Tibial artery (tissue), 4 donors: ENCODE measurements at regions not wholly inside any gene's neighbourhood (a gene's known extent, or its start where the extent isn't known, plus 50 kb on each side); places are given as distances from the start of the nearest gene placed in this dataset.
"Not testable (repeated sequence)": the region's sequence is repeated elsewhere in the genome, so short reads cannot be mapped to it uniquely, and the experiment has no call there.

Experiments used
- DNase-seq, 2 donors: peaks; one replicate each; pipeline ENCODE4 v3.0.0-alpha.2; 2019
- H3K27ac ChIP-seq, 2 donors: fragments of 200-600 bp; sonication (generic) in 1 of 2; 1 replicate in 1 of 2; 2 replicates in 1 of 2; pipeline ENCODE4 v1.5.1; 2018 to 2019; ENCODE audit warnings: mild to moderate bottlenecking in 1 of 2
- H3K27me3 ChIP-seq, 2 donors: fragments of 200-600 bp; sonication (generic) in 1 of 2; one replicate each; pipeline versions ENCODE4 v1.5.1 to v1.6.0; 2016 to 2019
- H3K36me3 ChIP-seq, 3 donors: fragments of 200-600 bp; sonication (generic) in 2 of 3; one replicate each; pipeline ENCODE4 v1.5.1; 2016 to 2019; ENCODE audit warnings: mild to moderate bottlenecking in 2 of 3
- H3K4me1 ChIP-seq, 4 donors: fragments of 200-600 bp; sonication (generic) in 2 of 4; 1 replicate in 3 of 4; 2 replicates in 1 of 4; pipeline ENCODE4 v1.5.1; 2016 to 2019
- H3K4me3 ChIP-seq, 2 donors: fragments of 200-600 bp; sonication (generic) in 1 of 2; 1 replicate in 1 of 2; 2 replicates in 1 of 2; pipeline ENCODE4 v1.5.1; 2018 to 2019; ENCODE audit warnings: mild to moderate bottlenecking in 2 of 2
- H3K9me3 ChIP-seq, 3 donors: fragments of 200-600 bp; sonication (generic) in 1 of 3; one replicate each; pipeline ENCODE4 v1.5.1; 2016 to 2019
- intact Hi-C: fragments of 100-400 bp; cut with DNase I; formaldehyde crosslinking; loops from one replicate; pipeline ENCODE4 v1.15.0; 2023; ENCODE audit warnings: low total_unique reads
- TF ChIP-seq, protein P1 (sequence below), 2 experiments: fragments of 200-600 bp in 1 of 2; fragments of 450-650 bp in 1 of 2; IDR thresholded peaks; one replicate each; pipeline ENCODE4 v1.5.1; 2017 to 2019; ENCODE audit warnings: antibody characterized with exemption in 2 of 2, mild to moderate bottlenecking in 1 of 2, moderate library complexity in 1 of 2

DNA sequence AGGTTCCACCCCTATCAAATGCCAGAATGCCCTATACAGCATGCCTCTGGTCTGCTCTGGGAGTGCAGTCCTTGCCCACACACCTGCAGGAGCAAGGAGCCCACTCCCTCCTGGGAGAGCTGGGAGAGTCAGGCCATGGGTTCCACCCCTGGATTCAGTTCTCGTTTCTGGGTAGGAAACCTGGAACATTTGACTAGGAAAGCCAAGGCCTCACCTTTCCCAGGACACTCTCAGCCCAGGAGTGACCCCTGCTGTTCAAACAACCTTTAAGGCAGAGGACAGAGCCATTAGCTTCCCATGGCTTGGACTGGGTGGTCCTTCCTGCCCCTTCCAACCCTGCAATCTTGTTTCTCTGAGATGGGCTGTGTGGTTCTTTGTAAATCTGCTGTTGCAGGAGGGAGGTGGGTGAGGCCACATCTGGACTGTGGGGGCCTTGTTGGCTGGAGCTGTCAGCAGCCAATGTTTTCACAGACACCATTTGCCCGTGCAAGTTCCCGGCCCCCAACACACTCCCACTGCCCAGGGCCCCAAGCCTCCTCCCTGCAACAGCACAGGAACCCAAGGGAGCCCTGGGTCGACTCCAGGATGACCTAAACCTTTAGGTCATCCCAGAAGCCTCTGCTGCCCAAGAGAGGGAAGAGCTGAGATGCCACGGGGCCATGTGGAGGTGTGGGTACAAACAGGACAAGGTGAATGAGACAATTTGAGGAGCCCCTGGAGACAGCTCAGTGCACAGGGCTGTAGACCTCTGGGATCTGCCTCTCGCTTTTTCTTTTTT is 104.4 kb downstream of the PJA1 start:
- Histone ChIP-seq H3K4me1 (no peaks in the 10 kb centered on the region), H3K36me3 (no peaks in the 10 kb centered on the region), H3K27me3 (no peaks in the 10 kb centered on the region), H3K4me3 (no peak overlapping the region), H3K9me3 (peaks cover 0 to 14% (median 11%) of the 10 kb centered on the region in 3 donors), H3K27ac (no peak overlapping the region)
- TF ChIP-seq, protein P1, sequence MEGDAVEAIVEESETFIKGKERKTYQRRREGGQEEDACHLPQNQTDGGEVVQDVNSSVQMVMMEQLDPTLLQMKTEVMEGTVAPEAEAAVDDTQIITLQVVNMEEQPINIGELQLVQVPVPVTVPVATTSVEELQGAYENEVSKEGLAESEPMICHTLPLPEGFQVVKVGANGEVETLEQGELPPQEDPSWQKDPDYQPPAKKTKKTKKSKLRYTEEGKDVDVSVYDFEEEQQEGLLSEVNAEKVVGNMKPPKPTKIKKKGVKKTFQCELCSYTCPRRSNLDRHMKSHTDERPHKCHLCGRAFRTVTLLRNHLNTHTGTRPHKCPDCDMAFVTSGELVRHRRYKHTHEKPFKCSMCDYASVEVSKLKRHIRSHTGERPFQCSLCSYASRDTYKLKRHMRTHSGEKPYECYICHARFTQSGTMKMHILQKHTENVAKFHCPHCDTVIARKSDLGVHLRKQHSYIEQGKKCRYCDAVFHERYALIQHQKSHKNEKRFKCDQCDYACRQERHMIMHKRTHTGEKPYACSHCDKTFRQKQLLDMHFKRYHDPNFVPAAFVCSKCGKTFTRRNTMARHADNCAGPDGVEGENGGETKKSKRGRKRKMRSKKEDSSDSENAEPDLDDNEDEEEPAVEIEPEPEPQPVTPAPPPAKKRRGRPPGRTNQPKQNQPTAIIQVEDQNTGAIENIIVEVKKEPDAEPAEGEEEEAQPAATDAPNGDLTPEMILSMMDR (IDR thresholded peaks at IDR 0.05), result peak; percentile 20 to 31
- intact Hi-C loops, result loop anchor here (10.0 kb wide), 1 partner anchor 226 kb away; no protein-coding TSS in a partner anchor
- DNase-seq, result peak in 1 of 2 donors; percentile 22

DNA sequence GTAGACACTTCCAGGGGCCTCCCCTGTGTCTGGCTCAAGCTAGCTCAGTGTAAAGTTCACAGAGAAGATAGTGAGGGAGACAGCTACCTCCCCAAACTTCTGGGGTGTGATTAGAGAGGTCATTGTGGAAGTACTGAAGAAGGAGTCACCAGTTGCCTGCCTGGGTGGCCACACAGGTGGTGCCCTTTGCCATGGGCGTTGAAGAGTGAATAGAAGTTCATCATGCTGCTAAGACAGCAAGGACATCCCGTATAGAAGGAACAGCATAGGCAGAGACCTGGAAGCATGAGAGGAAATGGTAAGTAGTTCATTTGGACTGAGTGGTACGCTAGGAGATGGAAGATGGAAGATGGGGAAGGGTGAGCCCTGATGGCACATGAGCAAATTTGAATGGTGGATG is 110.1 kb downstream of the PJA1 start:
- Histone ChIP-seq H3K9me3 (no peaks in the 10 kb centered on the region), H3K27ac (no peak overlapping the region), H3K4me3 (no peak overlapping the region), H3K4me1 (no peaks in the 10 kb centered on the region), H3K27me3 (no peaks in the 10 kb centered on the region), H3K36me3 (no peaks in the 10 kb centered on the region)
- TF ChIP-seq, protein P1 (IDR thresholded peaks at IDR 0.05), result no peak
- no peak for DNase-seq
- intact Hi-C loops, result no loop called here

DNA sequence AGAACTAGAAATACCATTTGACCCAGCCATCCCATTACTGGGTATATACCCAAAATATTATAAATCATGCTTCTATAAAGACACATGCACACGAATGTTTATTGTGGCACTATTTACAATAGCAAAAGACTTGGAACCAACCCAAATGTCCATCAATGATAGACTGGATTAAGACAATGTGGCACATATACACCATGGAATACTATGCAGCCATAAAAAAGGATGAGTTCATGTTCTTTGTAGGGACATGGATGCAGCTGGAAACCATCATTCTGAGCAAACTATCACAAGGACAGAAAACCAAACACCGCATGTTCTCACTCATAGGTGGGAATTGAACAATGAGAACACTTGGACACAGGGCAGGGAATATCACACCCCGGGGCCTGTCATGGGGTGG is 110.8 kb downstream of the PJA1 start:
- DNase-seq, H3K27me3 ChIP-seq, H3K4me1 ChIP-seq, intact Hi-C loops, H3K27ac ChIP-seq, H3K4me3 ChIP-seq, H3K9me3 ChIP-seq, H3K36me3 ChIP-seq: not testable (repeated sequence)

DNA sequence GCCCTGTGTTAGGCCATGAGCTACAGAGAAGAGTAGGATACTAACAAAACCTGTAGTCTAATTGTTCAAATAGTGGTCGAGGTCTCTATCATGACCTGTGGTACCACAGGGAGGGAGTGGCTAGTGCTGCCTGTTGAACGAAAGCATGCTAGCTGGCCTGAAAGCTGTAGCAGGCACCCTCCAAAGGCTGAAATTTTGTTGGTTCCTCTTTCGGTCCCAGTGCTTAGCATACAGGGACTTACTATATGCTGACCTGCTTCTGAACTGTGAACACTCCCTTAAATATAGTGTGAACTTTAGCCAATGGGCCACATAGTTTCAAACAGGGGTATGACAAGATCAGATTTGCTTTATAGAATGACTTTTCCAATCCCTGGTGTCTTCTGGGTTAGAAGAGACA is 113.4 kb downstream of the PJA1 start:
- Histone ChIP-seq H3K36me3 (no peaks in the 10 kb centered on the region), H3K27me3 (no peaks in the 10 kb centered on the region), H3K9me3 (no peaks in the 10 kb centered on the region), H3K4me1 (no peaks in the 10 kb centered on the region), H3K4me3 (no peak overlapping the region), H3K27ac (no peak overlapping the region)
- no peak for DNase-seq
- intact Hi-C loops, result no loop called here
- TF ChIP-seq, protein P1 (IDR thresholded peaks at IDR 0.05), result no peak

DNA sequence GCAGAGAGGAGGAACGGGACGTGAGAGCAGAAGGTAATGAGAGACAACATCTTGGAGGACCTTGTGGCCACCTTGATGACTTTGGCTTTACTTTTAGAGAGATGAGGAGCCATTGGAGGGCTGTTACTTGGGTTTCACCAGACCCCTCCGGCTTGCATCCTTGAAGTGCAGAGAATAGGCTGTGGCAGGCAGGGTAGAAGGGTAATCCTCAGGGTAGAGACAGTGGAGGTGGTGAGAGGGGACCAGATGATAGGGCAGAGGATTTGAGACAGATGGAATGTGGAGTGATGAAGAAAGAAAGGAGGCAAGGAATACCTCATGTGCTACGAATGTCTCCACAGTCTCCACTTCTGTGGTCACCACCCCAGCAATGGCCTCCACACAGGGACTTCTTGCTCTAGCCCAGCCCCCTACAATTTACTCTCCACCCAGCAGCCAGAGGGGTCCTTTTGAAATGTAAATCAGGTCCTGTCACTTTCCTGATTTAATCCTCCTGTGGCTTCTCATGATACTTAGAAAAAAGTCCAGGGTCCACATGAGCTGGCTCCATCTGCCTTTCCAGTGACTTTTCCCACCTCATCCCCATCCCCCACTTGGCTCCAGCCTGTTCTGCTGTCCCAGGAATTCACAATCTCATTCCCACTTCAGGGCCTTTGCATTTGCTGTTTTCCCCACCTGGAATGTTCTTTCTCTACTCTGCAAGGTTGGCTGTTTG is 115.0 kb downstream of the PJA1 start:
- DNase-seq, result no peak
- Histone ChIP-seq H3K4me3 (no peak overlapping the region), H3K9me3 (no peaks in the 10 kb centered on the region), H3K27me3 (no peaks in the 10 kb centered on the region), H3K4me1 (no peaks in the 10 kb centered on the region), H3K27ac (no peak overlapping the region), H3K36me3 (no peaks in the 10 kb centered on the region)
- intact Hi-C loops, result no loop called here
- TF ChIP-seq, protein P1 (IDR thresholded peaks at IDR 0.05), result no peak

DNA sequence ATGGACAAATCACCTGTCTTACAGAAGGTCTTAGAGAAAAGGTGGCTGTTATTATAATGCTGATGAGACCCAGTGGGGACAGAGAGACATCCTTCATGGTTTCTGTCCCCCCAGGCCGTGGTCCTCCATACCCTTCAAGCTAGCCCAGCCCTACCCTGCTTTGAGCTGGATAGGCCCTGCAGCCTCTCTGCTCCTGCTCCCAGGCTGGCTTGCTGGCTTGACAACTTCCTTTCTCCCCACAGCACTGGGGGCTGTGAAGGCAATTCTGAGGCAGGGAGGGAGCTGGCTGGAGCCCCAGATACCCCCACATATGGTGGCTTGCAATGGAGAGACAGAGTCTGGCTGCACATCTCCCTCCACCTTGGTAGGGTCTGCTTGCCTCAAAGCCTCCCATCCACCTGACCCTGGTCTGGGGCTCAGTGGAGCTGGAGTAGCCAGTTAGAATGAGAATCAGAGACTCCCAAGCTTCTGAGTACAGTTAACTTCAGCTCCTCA is 118.2 kb downstream of the PJA1 start:
- no peak for DNase-seq

More for the DNA sequence above, 118.2 kb downstream of the PJA1 start:
- TF ChIP-seq, protein P1 (IDR thresholded peaks at IDR 0.05), result no peak
- Histone ChIP-seq H3K27me3 (no peaks in the 10 kb centered on the region), H3K27ac (no peak overlapping the region), H3K9me3 (no peaks in the 10 kb centered on the region), H3K4me1 (no peaks in the 10 kb centered on the region), H3K4me3 (no peak overlapping the region), H3K36me3 (no peaks in the 10 kb centered on the region)
- intact Hi-C loops, result no loop called here
